ENCODE measurements at regions not wholly inside any gene's neighbourhood (a gene's known extent, or its start where the extent isn't known, plus 50 kb on each side); places are given as distances from the start of the nearest gene placed in this dataset.

- no peak for TF ChIP-seq ZNF394 (tag by site-specific recombination; IDR thresholded peaks at IDR 0.05; ENCODE audit: borderline replicate concordance)
- no peak for TF ChIP-seq CTCF (tag by site-specific recombination; IDR thresholded peaks at IDR 0.05)
- no peak for TF ChIP-seq ZNF488 (tag by site-specific recombination; IDR thresholded peaks at IDR 0.05)
- TF ChIP-seq YY1 (tag by site-specific recombination; IDR thresholded peaks at IDR 0.05): no peak
- no peak for TF ChIP-seq ZNF341 (tag by site-specific recombination; IDR thresholded peaks at IDR 0.05; ENCODE audit: low read depth)
- TF ChIP-seq ZNF175 (tag by site-specific recombination; IDR thresholded peaks at IDR 0.05): no peak
- no peak for TF ChIP-seq ZNF692 (tag by site-specific recombination; IDR thresholded peaks at IDR 0.05)
- no peak for TF ChIP-seq ZNF529 (tag by site-specific recombination; IDR thresholded peaks at IDR 0.05; ENCODE audit: insufficient replicate concordance)
These were observed 56.1 kb downstream of the FEZF1 start for GRCh38 chr7:122248472-122248871.
